NT2/D1 (cell line): ENCODE measurements at regions not wholly inside any gene's neighbourhood (a gene's known extent, or its start where the extent isn't known, plus 50 kb on each side); places are given as distances from the start of the nearest gene placed in this dataset.

Experiments
- YY1 ChIP-seq: IDR thresholded peaks from 2 replicates; pipeline ENCODE4 v1.6.1; 2011; ENCODE audit not compliant: insufficient read length, insufficient read depth
- ZNF274 ChIP-seq: IDR thresholded peaks from 2 replicates; pipeline ENCODE4 v1.6.1; 2011; ENCODE audit warnings: mild to moderate bottlenecking, low read depth, low read length

GRCh38 chr6:22448291-22448711, 121.1 kb upstream of the HDGFL1 start:
- TF ChIP-seq ZNF274 (no peak), YY1 (no peak)
